Fibroblast of the conjunctiva (primary cell): ENCODE measurements at regions not wholly inside any gene's neighbourhood (a gene's known extent, or its start where the extent isn't known, plus 50 kb on each side); places are given as distances from the start of the nearest gene placed in this dataset.

Source experiments
- DNase-seq: peaks from one replicate; pipeline ENCODE4 v3.0.0-alpha.2; 2010; ENCODE audit warnings: low read depth

GRCh38 chr18:2049986-2050385 lies 521.3 kb downstream of the METTL4 start:
- no peak for DNase-seq

GRCh38 chr18:2050702-2051201 lies 520.6 kb downstream of the METTL4 start:
- DNase-seq, result no peak

GRCh38 chr18:2053490-2054089 lies 517.7 kb downstream of the METTL4 start:
- DNase-seq, result no peak

- no peak for DNase-seq
These were observed 512.0 kb downstream of the METTL4 start for GRCh38 chr18:2059336-2059735.

- no peak for DNase-seq
These were observed 511.2 kb downstream of the METTL4 start for GRCh38 chr18:2060086-2060485.

GRCh38 chr18:2070631-2071030 lies 500.7 kb downstream of the METTL4 start:
- DNase-seq, result no peak

GRCh38 chr18:2075499-2075898 lies 495.8 kb downstream of the METTL4 start:
- DNase-seq, result no peak

- DNase-seq, result no peak
These were observed 488.6 kb downstream of the METTL4 start for GRCh38 chr18:2082676-2083075.

GRCh38 chr18:2083691-2084090 lies 487.6 kb downstream of the METTL4 start:
- DNase-seq, result no peak

- no peak for DNase-seq
These were observed 484.9 kb downstream of the METTL4 start for GRCh38 chr18:2086439-2086838.

GRCh38 chr18:2087877-2088673 lies 483.2 kb downstream of the METTL4 start:
- no peak for DNase-seq

GRCh38 chr18:2089396-2089795 lies 481.9 kb downstream of the METTL4 start:
- no peak for DNase-seq

- no peak for DNase-seq
These were observed 479.4 kb downstream of the METTL4 start for GRCh38 chr18:2091937-2092336.

- DNase-seq, result no peak
These were observed 474.8 kb downstream of the METTL4 start for GRCh38 chr18:2096551-2096950.

- no peak for DNase-seq
These were observed 470.6 kb downstream of the METTL4 start for GRCh38 chr18:2100694-2101213.

- DNase-seq, result no peak
These were observed 469.3 kb downstream of the METTL4 start for GRCh38 chr18:2102022-2102421.

- no peak for DNase-seq
These were observed 468.0 kb downstream of the METTL4 start for GRCh38 chr18:2103299-2103698.

GRCh38 chr18:2104620-2105462 lies 466.5 kb downstream of the METTL4 start:
- peak; percentile 5 for DNase-seq

- no peak for DNase-seq
These were observed 462.7 kb downstream of the METTL4 start for GRCh38 chr18:2108591-2108990.

GRCh38 chr18:2111456-2111855 lies 459.8 kb downstream of the METTL4 start:
- no peak for DNase-seq

- no peak for DNase-seq
These were observed 458.8 kb downstream of the METTL4 start for GRCh38 chr18:2112435-2113045.

- no peak for DNase-seq
These were observed 457.0 kb downstream of the METTL4 start for GRCh38 chr18:2114289-2114688.
